ENCODE measurements at regions not wholly inside any gene's neighbourhood (a gene's known extent, or its start where the extent isn't known, plus 50 kb on each side); places are given as distances from the start of the nearest gene placed in this dataset.

- Histone ChIP-seq H3K4me2 (no peak overlapping the region), H3K4me1 (ENCODE audit: insufficient read depth) (no peaks in the 10 kb centered on the region; the same call in 1 of the 2 replicates), H3K9me2 (ENCODE audit: insufficient read depth) (no peaks in the 10 kb centered on the region), H3K27ac (ENCODE audit: low read depth) (no peak overlapping the region), H3F3A (replicated peaks; ENCODE audit: low read depth) (no peaks in the 10 kb centered on the region), H2AFZ (no peak overlapping the region), H4K20me1 (replicated peaks; ENCODE audit: insufficient read depth) (no peaks in the 10 kb centered on the region), H3K27me3 (ENCODE audit: insufficient read depth) (no peaks in the 10 kb centered on the region), H3K4me3 (no peak overlapping the region), H3K36me3 (ENCODE audit: insufficient read depth) (no peaks in the 10 kb centered on the region), H3K79me2 (replicated peaks; ENCODE audit: insufficient read depth) (no peaks in the 10 kb centered on the region)
- Mint-ChIP-seq H3K27ac (no peak overlapping the region), H3K27me3 (ENCODE audit: insufficient read depth, low read depth, poor library complexity) (no peaks in the 10 kb centered on the region), H3K36me3 (ENCODE audit: low read depth) (no peaks in the 10 kb centered on the region), H3K4me3 (no peak overlapping the region), H3K9me3 (no peaks in the 10 kb centered on the region), H3K4me1 (peaks cover 3% of the 10 kb centered on the region; the same call in 2 of the 3 replicates)
- TF ChIP-seq ZNF331 (CRISPR knock-in tag; IDR thresholded peaks at IDR 0.05; ENCODE audit: low read depth) = no peak
- TF ChIP-seq EZH2phosphoT487 (IDR thresholded peaks at IDR 0.05; ENCODE audit: unreplicated experiment) = no peak
- no peak for TF ChIP-seq ETS1 (IDR thresholded peaks at IDR 0.05)
- TF ChIP-seq ZNF462 (CRISPR knock-in tag; IDR thresholded peaks at IDR 0.05) = no peak
- no peak for TF ChIP-seq POLR2AphosphoS5 (IDR thresholded peaks at IDR 0.05; ENCODE audit: low read depth)
- TF ChIP-seq NANOG (IDR thresholded peaks at IDR 0.05; ENCODE audit: borderline replicate concordance) = no peak
- no peak for TF ChIP-seq REST (IDR thresholded peaks at IDR 0.05; ENCODE audit: unreplicated experiment)
- TF ChIP-seq EZH2 (IDR thresholded peaks at IDR 0.05; ENCODE audit: low read depth, unreplicated experiment) = no peak
- no peak for TF ChIP-seq CREB1 (CRISPR knock-in tag; IDR thresholded peaks at IDR 0.05; ENCODE audit: low read depth)
- no peak for TF ChIP-seq JUNB (IDR thresholded peaks at IDR 0.05; ENCODE audit: unreplicated experiment)
- TF ChIP-seq STAT1 (IDR thresholded peaks at IDR 0.05; ENCODE audit: unreplicated experiment) = no peak
- TF ChIP-seq CTCF (conservative IDR thresholded peaks at IDR 0.05; ENCODE audit: low read depth in 2 of 2) = no peak
- ATAC-seq = no peak
- DNase-seq (ENCODE audit: low spot score) = no peak
These were observed 392.8 kb upstream of the MIR17HG start for GRCh38 chr13:90954605-90955195.

All from GM23338 (cell line).